HG03520 (cell line): ENCODE measurements at regions not wholly inside any gene's neighbourhood (a gene's known extent, or its start where the extent isn't known, plus 50 kb on each side); places are given as distances from the start of the nearest gene placed in this dataset.
"Not testable (repeated sequence)": the region's sequence is repeated elsewhere in the genome, so short reads cannot be mapped to it uniquely, and the experiment has no call there.

Source experiments
- ATAC-seq: cut with Tn5 transposase; IDR thresholded peaks from one replicate; pipeline ENCODE4 v1.9.1; 2021; ENCODE audit warnings: mild to moderate bottlenecking, moderate library complexity; ENCODE audit not compliant: unreplicated experiment

DNA sequence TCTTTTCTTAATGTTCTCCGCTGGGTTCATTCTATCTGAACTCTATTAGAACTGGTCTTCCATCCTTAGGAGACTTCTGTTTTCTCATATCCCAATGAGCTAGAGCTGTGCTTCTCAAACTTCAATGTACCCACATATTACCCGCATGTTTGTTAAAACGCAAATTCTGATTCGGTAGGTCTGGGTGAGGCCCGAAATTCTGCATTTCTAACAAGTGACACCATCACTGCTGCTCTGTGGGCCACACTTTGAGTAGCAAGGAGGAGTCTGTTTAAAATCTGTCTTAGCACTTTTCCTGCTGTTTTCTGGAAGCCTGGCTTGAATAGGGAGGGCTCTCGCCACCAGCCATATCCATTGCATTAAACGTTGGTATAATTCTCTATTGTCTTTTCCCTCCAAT is 151.9 kb upstream of the CLINT1 start:
- ATAC-seq, result no peak

- no peak for ATAC-seq
Measured at GRCh38 chr5:158007336-158007735, 148.4 kb upstream of the CLINT1 start.

- ATAC-seq, result no peak
Measured at GRCh38 chr5:157999696-158000095, 140.8 kb upstream of the CLINT1 start.

- ATAC-seq, result no peak
Measured at GRCh38 chr5:157997991-157998504, 139.1 kb upstream of the CLINT1 start.

DNA sequence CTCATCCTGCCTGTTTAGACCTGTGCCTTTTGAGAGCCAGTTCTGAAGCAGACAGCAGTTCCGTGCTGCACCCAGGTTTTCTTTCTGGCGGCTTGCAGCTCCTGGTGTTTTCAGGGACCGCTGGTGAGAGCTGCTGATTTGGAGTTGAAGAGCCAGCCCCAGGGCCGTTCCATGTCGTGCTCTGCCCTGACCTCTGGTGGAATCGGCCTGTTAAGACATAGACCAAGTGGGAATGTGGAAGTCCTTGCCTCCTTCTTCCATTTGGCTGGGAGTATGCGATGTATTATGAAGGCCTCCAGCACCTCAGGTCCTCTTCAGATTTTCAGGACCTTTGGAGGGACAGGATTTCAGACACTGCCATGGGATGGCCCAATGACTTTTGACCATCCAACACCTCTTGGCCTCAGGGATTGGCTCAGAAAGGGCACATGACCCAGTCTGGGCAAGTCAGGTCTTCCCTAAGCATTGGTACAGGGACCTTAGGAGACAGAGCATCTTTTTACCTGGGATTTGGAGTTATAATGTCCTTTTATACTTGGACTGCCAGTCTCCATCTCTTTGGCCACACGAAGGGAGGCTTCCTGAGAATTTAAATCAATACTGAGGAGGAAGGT is 136.1 kb upstream of the CLINT1 start:
- ATAC-seq, result peak; percentile 73

DNA sequence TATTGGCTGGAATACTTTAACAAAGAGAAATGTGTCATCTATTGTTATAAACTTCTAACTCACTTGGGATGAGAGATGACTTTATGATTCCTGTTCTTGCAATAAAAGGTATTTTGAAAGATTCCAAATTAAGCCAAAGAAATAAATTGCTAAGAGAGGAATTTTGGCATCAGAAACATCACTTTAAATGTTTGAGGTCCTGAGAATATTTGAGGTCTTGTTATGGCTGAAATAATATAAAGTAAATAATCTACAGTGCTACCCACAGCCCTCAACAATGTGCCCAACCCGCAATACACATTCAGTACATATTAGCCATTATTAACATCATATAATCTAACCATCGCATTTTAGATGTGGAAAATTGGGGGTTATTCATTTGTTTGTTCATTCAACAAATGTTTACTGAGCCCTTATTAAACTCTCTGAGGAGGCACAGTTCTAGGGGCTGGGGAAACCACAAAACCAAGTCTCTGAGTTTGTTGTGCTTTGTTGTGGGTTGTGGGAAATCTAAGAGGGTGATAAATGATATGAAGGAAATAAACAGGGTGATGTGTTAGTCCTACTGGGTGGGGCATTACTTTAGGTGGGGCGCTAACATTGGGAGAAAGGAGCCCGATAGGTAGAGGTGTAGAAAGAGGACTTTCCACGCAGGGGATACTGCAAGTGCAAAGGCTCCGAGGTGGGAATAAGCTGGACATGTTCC is 135.2 kb upstream of the CLINT1 start:
- ATAC-seq, result no peak

DNA sequence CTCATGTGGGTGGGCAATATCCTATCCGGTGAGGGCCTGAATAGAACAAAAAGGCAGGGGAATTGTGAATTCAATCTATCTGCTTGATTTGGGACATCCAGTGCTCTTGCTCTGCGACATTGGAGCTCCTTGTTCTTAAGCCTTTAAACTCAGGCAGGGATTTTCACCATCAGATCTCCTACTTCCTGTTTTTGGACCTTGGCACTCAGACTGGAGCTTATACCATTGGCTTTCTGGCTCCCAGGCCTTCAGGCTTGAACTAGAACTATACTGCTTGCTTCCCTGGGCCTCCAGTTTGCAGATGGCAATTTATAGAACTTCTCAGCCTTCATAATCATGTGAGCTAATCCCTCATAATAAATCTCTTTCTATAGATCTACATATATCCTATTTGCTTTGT is 134.3 kb upstream of the CLINT1 start:
- no peak for ATAC-seq

- ATAC-seq, result no peak
Measured at GRCh38 chr5:157990583-157991181, 131.7 kb upstream of the CLINT1 start.

DNA sequence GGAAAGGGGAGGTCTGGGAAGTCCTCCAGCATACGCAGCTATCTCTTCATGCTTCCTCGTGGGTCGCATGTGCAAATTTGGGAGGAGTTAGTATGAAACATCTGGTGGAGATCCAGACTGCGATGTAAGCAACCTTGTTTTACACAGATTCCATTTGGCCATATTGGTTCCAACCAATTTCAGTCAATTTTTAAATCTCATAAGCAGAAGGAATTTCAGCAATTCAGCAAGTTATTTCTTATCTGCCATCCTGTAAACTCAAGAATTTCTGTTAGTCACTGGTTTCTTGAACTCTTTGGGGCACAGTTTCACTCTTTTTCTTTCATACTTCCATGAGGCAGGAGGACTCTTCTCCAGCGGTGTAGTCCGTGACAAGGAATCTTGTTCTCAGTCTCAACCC is 130.4 kb upstream of the CLINT1 start:
- ATAC-seq, result no peak

DNA sequence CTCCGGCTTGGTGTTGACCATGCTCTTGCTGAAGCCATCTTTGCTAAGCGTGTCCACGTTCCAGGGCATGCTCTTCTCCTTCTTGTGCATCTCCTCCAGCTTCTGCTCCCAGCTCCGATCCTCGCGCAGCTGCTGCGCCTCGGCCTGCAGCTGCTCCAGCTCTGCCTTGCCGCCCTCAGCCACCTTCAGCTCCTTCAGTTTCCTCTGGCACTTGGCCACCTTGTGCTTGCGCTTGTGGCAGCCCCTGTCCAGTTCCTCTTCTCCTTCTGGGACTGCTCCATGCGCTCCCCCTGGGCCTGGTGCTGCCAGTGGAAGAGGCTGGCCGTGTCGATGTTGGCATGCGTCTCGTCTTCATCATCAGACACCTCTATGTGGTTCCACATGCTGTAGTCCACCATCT is 128.3 kb upstream of the CLINT1 start:
- no peak for ATAC-seq

- no peak for ATAC-seq
Measured at GRCh38 chr5:157986431-157986990, 127.6 kb upstream of the CLINT1 start.

GRCh38 chr5:157984611-157985010 is 125.7 kb upstream of the CLINT1 start:
- ATAC-seq, result no peak

GRCh38 chr5:157983906-157984551 is 125.1 kb upstream of the CLINT1 start:
- no peak for ATAC-seq

GRCh38 chr5:157978061-157978460 is 119.1 kb upstream of the CLINT1 start:
- no peak for ATAC-seq

GRCh38 chr5:157976429-157976828 is 117.5 kb upstream of the CLINT1 start:
- no peak for ATAC-seq

- ATAC-seq, result no peak
Measured at GRCh38 chr5:157972579-157972978, 113.6 kb upstream of the CLINT1 start.

DNA sequence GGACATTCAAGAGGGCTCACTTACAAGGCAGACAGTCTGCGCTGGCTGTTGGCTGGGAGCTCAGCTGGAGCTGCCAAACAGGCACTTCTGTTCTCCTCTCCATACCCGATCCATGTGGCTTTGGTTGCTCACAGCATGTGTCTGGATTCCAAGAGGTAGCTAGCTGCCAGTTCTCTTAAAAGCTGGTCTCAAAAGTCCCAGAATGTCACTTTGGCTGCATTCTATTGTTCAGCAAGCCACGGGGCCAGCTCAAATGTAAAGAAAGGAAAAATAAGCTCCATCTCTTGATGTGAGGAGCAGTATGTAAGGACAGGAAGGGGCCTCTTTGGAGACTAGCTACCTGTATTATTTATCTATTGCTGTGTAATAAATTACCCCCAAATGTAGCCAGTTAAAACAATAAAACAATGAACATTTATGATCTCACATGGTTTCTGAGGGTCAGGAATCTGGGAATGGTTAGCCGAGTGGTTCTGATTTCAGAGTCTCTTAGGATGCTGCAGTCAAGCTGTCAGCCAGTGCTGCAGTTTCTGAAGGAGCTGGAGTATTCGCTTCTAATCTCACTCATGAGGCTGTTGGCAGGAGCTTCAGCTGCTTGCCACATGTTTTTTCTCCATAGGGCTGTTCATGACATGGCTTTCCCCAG is 112.7 kb upstream of the CLINT1 start:
- ATAC-seq, result no peak

DNA sequence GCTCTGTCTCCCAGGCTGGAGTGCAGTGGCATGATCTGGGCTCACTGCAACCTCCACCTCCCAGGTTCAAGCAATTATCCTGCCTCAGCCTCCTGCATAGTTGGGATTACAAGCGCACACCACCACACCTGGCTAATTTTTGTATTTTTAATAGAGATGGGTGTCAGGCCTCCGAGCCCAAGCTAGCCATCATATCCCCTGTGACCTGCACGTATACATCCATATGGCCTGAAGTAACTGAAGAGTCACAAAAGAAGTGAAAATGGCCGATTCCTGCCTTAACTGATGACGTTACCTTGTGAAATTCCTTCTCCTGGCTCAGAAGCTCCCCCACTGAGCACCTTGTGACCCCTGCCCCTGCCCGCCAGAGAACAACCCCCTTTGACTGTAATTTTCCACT is 109.6 kb upstream of the CLINT1 start:
- ATAC-seq, result not testable (repeated sequence)

- no peak for ATAC-seq
Measured at GRCh38 chr5:157965989-157966388, 107.0 kb upstream of the CLINT1 start.

DNA sequence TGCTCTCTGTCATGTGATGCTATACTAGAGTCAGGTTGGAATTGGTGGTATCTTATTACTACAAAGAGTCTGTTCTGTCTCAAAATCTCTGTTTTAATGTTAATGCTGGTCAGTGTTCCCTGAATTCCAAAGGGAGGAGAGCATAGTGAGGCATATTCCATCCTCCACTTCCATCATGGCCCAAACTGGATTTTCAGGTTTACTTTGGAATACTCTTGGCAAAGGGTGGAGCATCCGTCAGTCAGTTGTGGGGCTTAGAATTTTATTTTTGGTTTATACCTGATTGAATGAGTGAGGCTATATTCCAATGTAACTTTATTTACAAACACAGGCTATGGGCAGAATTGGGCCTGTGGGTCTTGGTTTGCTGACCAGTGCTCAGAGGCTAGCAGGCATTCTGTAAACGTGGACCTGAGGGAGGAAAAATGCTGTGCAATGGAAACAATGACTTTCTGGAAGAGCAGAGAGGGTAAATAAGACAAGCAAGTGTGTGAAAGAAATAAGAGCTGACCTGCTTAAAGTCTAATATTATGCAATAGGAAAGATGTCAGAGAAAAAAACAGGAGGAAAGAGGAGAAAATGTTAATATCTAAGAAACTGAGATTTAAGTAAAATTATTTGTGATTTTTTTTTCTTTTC is 106.2 kb upstream of the CLINT1 start:
- ATAC-seq, result no peak
